ENCODE measurements at regions not wholly inside any gene's neighbourhood (a gene's known extent, or its start where the extent isn't known, plus 50 kb on each side); places are given as distances from the start of the nearest gene placed in this dataset.

- TF ChIP-seq HDAC2 (IDR thresholded peaks at IDR 0.05; ENCODE audit: borderline replicate concordance in 1 of 2, low read depth in 2 of 2, low read length in 2 of 2) (no peak), EZH2 (IDR thresholded peaks at IDR 0.05; ENCODE audit: low read depth, low read length, severe bottlenecking) (no peak)
Measured at GRCh38 chr5:15137414-15137813, 265.8 kb upstream of the ANKH start.

Data from H1 (cell line).